Astrocyte (in vitro differentiated cells and primary cell): ENCODE measurements at regions not wholly inside any gene's neighbourhood (a gene's known extent, or its start where the extent isn't known, plus 50 kb on each side); places are given as distances from the start of the nearest gene placed in this dataset.

Experiments used
- DNase-seq: peaks from one replicate; pipeline ENCODE4 v3.0.0-alpha.2; 2010; ENCODE audit warnings: low read depth
- FAIRE-seq: peaks from 2 replicates; lab custom pipeline; 2011; peaks lifted over from hg19 to GRCh38; lab: Jason Lieb, UNC
- H2AFZ ChIP-seq: 2 replicates; pipeline ENCODE4 v1.6.0; 2012; ENCODE audit warnings: low read depth, low read length, inconsistent platforms
- H3K27ac ChIP-seq: 2 replicates; pipeline ENCODE4 v1.5.1; 2011; ENCODE audit warnings: low read depth, low read length, inconsistent platforms
- H3K27me3 ChIP-seq: 2 replicates; pipeline ENCODE4 v1.6.0; 2011; ENCODE audit warnings: low read length, inconsistent platforms; ENCODE audit not compliant: insufficient read depth
- H3K36me3 ChIP-seq: 2 replicates; pipeline ENCODE4 v1.5.1; 2011; ENCODE audit warnings: low read length, inconsistent platforms; ENCODE audit not compliant: insufficient read depth
- H3K4me1 ChIP-seq: 2 replicates; pipeline ENCODE4 v1.5.1; 2011; ENCODE audit warnings: low read length, inconsistent platforms; ENCODE audit not compliant: insufficient read depth
- H3K4me2 ChIP-seq: 2 replicates; pipeline ENCODE4 v1.6.0; 2012; ENCODE audit warnings: low read length, inconsistent platforms
- H3K4me3 ChIP-seq: 2 replicates; pipeline ENCODE4 v1.5.1; 2011; ENCODE audit warnings: low read depth, mild to moderate bottlenecking, low read length, inconsistent platforms; ENCODE audit not compliant: insufficient read depth
- H3K79me2 ChIP-seq: 2 replicates; pipeline ENCODE4 v1.6.0; 2012; ENCODE audit warnings: mild to moderate bottlenecking, low read length, inconsistent platforms; ENCODE audit not compliant: insufficient read depth
- H3K9ac ChIP-seq: 2 replicates; pipeline ENCODE4 v1.6.0; 2012; ENCODE audit warnings: mild to moderate bottlenecking, low read length, inconsistent platforms
- H3K9me3 ChIP-seq: 2 replicates; pipeline ENCODE4 v1.5.1; 2012; ENCODE audit warnings: low read depth, mild to moderate bottlenecking, low read length, inconsistent platforms; ENCODE audit not compliant: insufficient read depth
- H4K20me1 ChIP-seq: 2 replicates; pipeline ENCODE4 v1.6.0; 2012; ENCODE audit warnings: low read length, inconsistent platforms; ENCODE audit not compliant: insufficient read depth
- H3K27ac Mint-ChIP-seq: one replicate; pipeline ENCODE4 v1.8.0; 2021; ENCODE audit warnings: mild to moderate bottlenecking, mixed read lengths; ENCODE audit not compliant: unreplicated experiment
- H3K27me3 Mint-ChIP-seq: one replicate; pipeline ENCODE4 v1.8.0; 2021; ENCODE audit warnings: low read depth, mixed read lengths; ENCODE audit not compliant: unreplicated experiment
- H3K36me3 Mint-ChIP-seq: one replicate; pipeline ENCODE4 v1.8.0; 2021; ENCODE audit warnings: low read depth, mixed read lengths; ENCODE audit not compliant: unreplicated experiment
- H3K4me1 Mint-ChIP-seq: one replicate; pipeline ENCODE4 v1.8.0; 2021; ENCODE audit warnings: low read depth, mixed read lengths; ENCODE audit not compliant: unreplicated experiment
- H3K4me3 Mint-ChIP-seq: one replicate; pipeline ENCODE4 v1.8.0; 2021; ENCODE audit warnings: mild to moderate bottlenecking, moderate library complexity, mixed read lengths; ENCODE audit not compliant: unreplicated experiment
- H3K9me3 Mint-ChIP-seq: one replicate; pipeline ENCODE4 v1.8.0; 2021; ENCODE audit warnings: mild to moderate bottlenecking, mixed read lengths; ENCODE audit not compliant: unreplicated experiment
- EZH2 ChIP-seq: IDR thresholded peaks from 2 replicates; pipeline ENCODE4 v1.6.1; 2012; ENCODE audit warnings: mild to moderate bottlenecking, low read length, inconsistent platforms; ENCODE audit not compliant: insufficient read depth
- TF ChIP-seq, protein P1 (sequence below): IDR thresholded peaks from 2 replicates; pipeline ENCODE4 v1.5.1; 2011; ENCODE audit warnings: low read depth, mild to moderate bottlenecking, inconsistent platforms, low read length, moderate library complexity; ENCODE audit not compliant: insufficient read depth

DNA sequence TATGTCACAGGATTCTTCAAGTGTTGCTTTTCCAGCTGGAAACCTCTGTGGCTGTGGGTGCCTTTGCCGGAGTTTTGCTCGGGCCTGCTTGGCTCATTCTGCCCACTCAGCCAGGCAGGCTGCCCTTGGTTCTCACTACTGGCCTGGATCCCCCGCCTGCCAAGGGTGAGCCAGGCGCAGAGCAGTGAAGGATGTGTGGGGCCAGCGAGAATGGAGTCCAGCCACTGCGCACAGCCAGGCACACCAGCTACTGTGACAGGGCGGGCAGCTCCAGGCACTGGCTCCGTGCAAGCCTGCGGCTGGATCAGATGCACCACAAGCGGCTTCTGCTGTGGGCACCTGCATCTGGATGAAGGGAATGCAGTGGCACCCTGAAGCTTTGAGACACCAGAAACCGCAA, 257.1 kb downstream of the RPRM start:
- Mint-ChIP-seq H3K4me1 (no peaks in the 10 kb centered on the region), H3K4me3 (no peak overlapping the region), H3K36me3 (no peaks in the 10 kb centered on the region)

DNA sequence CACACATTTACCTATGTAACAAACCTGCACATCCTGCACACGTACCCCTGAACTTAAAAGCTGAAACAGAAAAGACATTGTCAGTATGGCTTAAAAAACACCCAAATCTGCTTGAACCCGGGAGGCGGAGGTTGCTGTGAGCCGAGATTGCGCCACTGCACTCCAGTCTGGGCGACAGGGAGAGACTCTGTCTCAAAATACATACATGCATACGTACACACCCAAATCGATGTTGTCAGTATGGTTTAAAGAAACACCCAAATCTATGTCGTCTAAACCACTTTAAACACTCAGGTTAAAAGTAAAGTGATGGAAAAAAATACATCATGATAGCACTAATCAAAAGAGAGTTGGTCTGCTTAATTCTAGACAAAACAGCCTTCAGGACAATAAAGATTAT, 257.5 kb downstream of the RPRM start:
- no peaks in the 10 kb centered on the region for H3K4me1 Mint-ChIP-seq
- no peaks in the 10 kb centered on the region for H3K36me3 Mint-ChIP-seq
- H3K9me3 Mint-ChIP-seq, result peaks cover 1% of the 10 kb centered on the region
- Histone ChIP-seq H3K9ac (no peak overlapping the region), H4K20me1 (no peaks in the 10 kb centered on the region), H3K4me2 (no peak overlapping the region), H3K27me3 (no peaks in the 10 kb centered on the region), H3K79me2 (no peaks in the 10 kb centered on the region), H3K36me3 (no peaks in the 10 kb centered on the region), H3K4me3 (no peak overlapping the region), H3K27ac (no peak overlapping the region), H3K4me1 (no peaks in the 10 kb centered on the region), H2AFZ (no peak overlapping the region), H3K9me3 (no peaks in the 10 kb centered on the region)
- TF ChIP-seq, protein P1, sequence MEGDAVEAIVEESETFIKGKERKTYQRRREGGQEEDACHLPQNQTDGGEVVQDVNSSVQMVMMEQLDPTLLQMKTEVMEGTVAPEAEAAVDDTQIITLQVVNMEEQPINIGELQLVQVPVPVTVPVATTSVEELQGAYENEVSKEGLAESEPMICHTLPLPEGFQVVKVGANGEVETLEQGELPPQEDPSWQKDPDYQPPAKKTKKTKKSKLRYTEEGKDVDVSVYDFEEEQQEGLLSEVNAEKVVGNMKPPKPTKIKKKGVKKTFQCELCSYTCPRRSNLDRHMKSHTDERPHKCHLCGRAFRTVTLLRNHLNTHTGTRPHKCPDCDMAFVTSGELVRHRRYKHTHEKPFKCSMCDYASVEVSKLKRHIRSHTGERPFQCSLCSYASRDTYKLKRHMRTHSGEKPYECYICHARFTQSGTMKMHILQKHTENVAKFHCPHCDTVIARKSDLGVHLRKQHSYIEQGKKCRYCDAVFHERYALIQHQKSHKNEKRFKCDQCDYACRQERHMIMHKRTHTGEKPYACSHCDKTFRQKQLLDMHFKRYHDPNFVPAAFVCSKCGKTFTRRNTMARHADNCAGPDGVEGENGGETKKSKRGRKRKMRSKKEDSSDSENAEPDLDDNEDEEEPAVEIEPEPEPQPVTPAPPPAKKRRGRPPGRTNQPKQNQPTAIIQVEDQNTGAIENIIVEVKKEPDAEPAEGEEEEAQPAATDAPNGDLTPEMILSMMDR, result no peak
- TF ChIP-seq EZH2, result no peak
- no peak for DNase-seq
- no peak overlapping the region for H3K27ac Mint-ChIP-seq
- H3K27me3 Mint-ChIP-seq, result no peaks in the 10 kb centered on the region
- H3K4me3 Mint-ChIP-seq, result no peak overlapping the region
- no peak for FAIRE-seq

More for the DNA sequence above, 257.1 kb downstream of the RPRM start:
- Mint-ChIP-seq H3K27me3 (no peaks in the 10 kb centered on the region), H3K27ac (no peak overlapping the region), H3K9me3 (peaks cover 2% of the 10 kb centered on the region)
- Histone ChIP-seq H4K20me1 (no peaks in the 10 kb centered on the region), H3K4me1 (no peaks in the 10 kb centered on the region), H3K4me2 (no peak overlapping the region), H3K27ac (no peak overlapping the region), H2AFZ (no peak overlapping the region), H3K9me3 (no peaks in the 10 kb centered on the region), H3K9ac (no peak overlapping the region), H3K79me2 (no peaks in the 10 kb centered on the region), H3K27me3 (no peaks in the 10 kb centered on the region), H3K4me3 (no peak overlapping the region), H3K36me3 (no peaks in the 10 kb centered on the region)
- DNase-seq, result no peak
- TF ChIP-seq EZH2, result no peak
- TF ChIP-seq, protein P1, result no peak
- no peak for FAIRE-seq

DNA sequence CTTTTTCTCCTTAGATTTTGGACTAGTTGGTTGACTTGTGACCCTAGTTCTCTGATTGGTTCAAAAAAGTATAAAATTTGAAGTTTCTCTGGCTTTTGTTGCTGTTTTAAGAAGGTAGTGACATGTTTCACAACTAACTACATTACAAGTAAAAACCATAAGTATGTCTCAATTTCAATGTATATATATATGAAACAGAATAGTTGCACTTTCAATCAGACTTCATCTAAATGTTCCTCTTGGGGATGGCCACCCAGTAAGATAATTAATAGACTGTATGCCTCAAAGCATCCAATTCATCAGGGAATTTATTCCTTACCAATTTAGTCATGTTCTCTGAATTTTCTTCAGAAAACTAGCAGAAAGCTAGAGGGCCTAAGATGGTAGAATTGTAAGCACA, 259.7 kb downstream of the RPRM start:
- no peak overlapping the region for H3K4me3 Mint-ChIP-seq
- H3K4me2 ChIP-seq, result no peak overlapping the region
- FAIRE-seq (no peak), DNase-seq (no peak)
- no peaks in the 10 kb centered on the region for H3K9me3 ChIP-seq
- H3K79me2 ChIP-seq, result no peaks in the 10 kb centered on the region
- H3K27ac Mint-ChIP-seq, result no peak overlapping the region
- TF ChIP-seq, protein P1, result no peak
- TF ChIP-seq EZH2, result no peak
- no peaks in the 10 kb centered on the region for H3K27me3 ChIP-seq
- no peaks in the 10 kb centered on the region for H3K4me1 ChIP-seq
- H3K36me3 ChIP-seq, result no peaks in the 10 kb centered on the region
- no peak overlapping the region for H3K4me3 ChIP-seq
- H3K27ac ChIP-seq, result no peak overlapping the region
- H2AFZ ChIP-seq, result no peak overlapping the region
- no peaks in the 10 kb centered on the region for H3K4me1 Mint-ChIP-seq
- no peaks in the 10 kb centered on the region for H3K36me3 Mint-ChIP-seq
- H3K9me3 Mint-ChIP-seq, result peaks cover 1% of the 10 kb centered on the region
- no peaks in the 10 kb centered on the region for H4K20me1 ChIP-seq
- no peaks in the 10 kb centered on the region for H3K27me3 Mint-ChIP-seq
- no peak overlapping the region for H3K9ac ChIP-seq
